Smooth muscle cell (in vitro differentiated cells): ENCODE measurements at regions not wholly inside any gene's neighbourhood (a gene's known extent, or its start where the extent isn't known, plus 50 kb on each side); places are given as distances from the start of the nearest gene placed in this dataset.

Experiments used
- DNase-seq: peaks from one replicate; lab custom pipeline; 2025; ENCODE audit not compliant: unreplicated experiment; lab: John Stamatoyannopoulos, UW
- H2AFZ ChIP-seq: fragments of 200-600 bp; sonication (generic); 2 replicates; pipeline ENCODE4 v1.6.0; 2016; ENCODE audit warnings: antibody characterized with exemption, low read depth, mild to moderate bottlenecking
- H3F3A ChIP-seq: fragments of 200-600 bp; sonication (generic); 2 replicates; pipeline ENCODE4 v1.6.0; 2017; ENCODE audit warnings: antibody characterized with exemption, low read depth
- H3K27ac ChIP-seq: fragments of 200-600 bp; sonication (generic); 2 replicates; pipeline ENCODE4 v1.5.1; 2016; ENCODE audit warnings: low read depth, mild to moderate bottlenecking
- H3K27me3 ChIP-seq: fragments of 200-600 bp; sonication (generic); 2 replicates; pipeline ENCODE4 v1.6.1; 2016; ENCODE audit warnings: low read depth, mild to moderate bottlenecking
- H3K36me3 ChIP-seq: fragments of 200-600 bp; sonication (generic); 2 replicates; pipeline ENCODE4 v1.5.1; 2016; ENCODE audit warnings: low read depth
- H3K4me1 ChIP-seq: fragments of 200-600 bp; sonication (generic); 2 replicates; pipeline ENCODE4 v1.5.1; 2016; ENCODE audit warnings: low read depth
- H3K4me2 ChIP-seq: fragments of 200-600 bp; sonication (generic); 2 replicates; pipeline ENCODE4 v1.6.0; 2016; ENCODE audit warnings: mild to moderate bottlenecking
- H3K4me3 ChIP-seq: fragments of 200-600 bp; sonication (generic); 2 replicates; pipeline ENCODE4 v1.5.1; 2016; ENCODE audit warnings: mild to moderate bottlenecking
- H3K79me2 ChIP-seq: fragments of 200-600 bp; sonication (generic); 2 replicates; pipeline ENCODE4 v1.6.0; 2016; ENCODE audit warnings: low read depth, mild to moderate bottlenecking
- H3K9ac ChIP-seq: fragments of 200-600 bp; sonication (generic); 2 replicates; pipeline ENCODE4 v1.6.0; 2016; ENCODE audit warnings: low read depth
- H3K9me3 ChIP-seq: fragments of 200-600 bp; sonication (generic); replicated peaks from 2 replicates; pipeline ENCODE4 v1.5.1; 2016; ENCODE audit warnings: low read depth
- H4K20me1 ChIP-seq: fragments of 200-600 bp; sonication (generic); 2 replicates; pipeline ENCODE4 v1.6.0; 2016; ENCODE audit warnings: low read depth
- CTCF ChIP-seq: fragments of 200-600 bp; sonication (generic); IDR thresholded peaks from 2 replicates; pipeline ENCODE4 v1.5.1; 2017; ENCODE audit warnings: borderline replicate concordance, mild to moderate bottlenecking, antibody characterized with exemption; ENCODE audit not compliant: insufficient read depth, poor library complexity, severe bottlenecking
- WGBS: methylation state at CpG from one replicate; pipeline ENCODE4 v1.1.7; 2016; ENCODE audit warnings: low lambda C conversion rate; 5-methylcytosine and 5-hydroxymethylcytosine counted together

- no peak for DNase-seq
- H3K4me2 ChIP-seq, result no peak overlapping the region
- no peak for TF ChIP-seq CTCF
Observed at GRCh38 chr7:109101332-109101731, 531.7 kb downstream of the DNAJB9 start.

GRCh38 chr7:109109558-109109957, 539.9 kb downstream of the DNAJB9 start:
- no peaks in the 10 kb centered on the region for H3K27me3 ChIP-seq
- H3K9me3 ChIP-seq, result no peaks in the 10 kb centered on the region
- H4K20me1 ChIP-seq, result no peaks in the 10 kb centered on the region
- H3K4me1 ChIP-seq, result no peaks in the 10 kb centered on the region
- no peak overlapping the region for H3K4me2 ChIP-seq
- H3K36me3 ChIP-seq, result no peaks in the 10 kb centered on the region
- H3K4me3 ChIP-seq, result no peak overlapping the region
- 96% methylated on average over 1 of the region's 1 CpG for WGBS
- H3F3A ChIP-seq, result no peaks in the 10 kb centered on the region
- H3K27ac ChIP-seq, result no peak overlapping the region
- no peak overlapping the region for H2AFZ ChIP-seq
- no peaks in the 10 kb centered on the region for H3K79me2 ChIP-seq
- no peak overlapping the region for H3K9ac ChIP-seq
- DNase-seq, result no peak
- TF ChIP-seq CTCF, result no peak

More at GRCh38 chr7:109101332-109101731, 531.7 kb downstream of the DNAJB9 start:
- no peak overlapping the region for H3K4me3 ChIP-seq
- no peak overlapping the region for H3K9ac ChIP-seq
- no peaks in the 10 kb centered on the region for H3K4me1 ChIP-seq
- no peak overlapping the region for H3K27ac ChIP-seq
- H3K27me3 ChIP-seq, result no peaks in the 10 kb centered on the region
- no peaks in the 10 kb centered on the region for H3K36me3 ChIP-seq
- no peaks in the 10 kb centered on the region for H3K9me3 ChIP-seq
- no peaks in the 10 kb centered on the region for H4K20me1 ChIP-seq
- H2AFZ ChIP-seq, result no peak overlapping the region
- H3F3A ChIP-seq, result no peaks in the 10 kb centered on the region
- 77% methylated on average over 1 of the region's 1 CpG for WGBS
- H3K79me2 ChIP-seq, result no peaks in the 10 kb centered on the region

- no peaks in the 10 kb centered on the region for H3K27me3 ChIP-seq
- H4K20me1 ChIP-seq, result no peaks in the 10 kb centered on the region
- 94% methylated on average over 3 of the region's 3 CpGs for WGBS
- H3F3A ChIP-seq, result no peaks in the 10 kb centered on the region
- no peak for DNase-seq
- no peak overlapping the region for H3K4me2 ChIP-seq
- no peak overlapping the region for H2AFZ ChIP-seq
- no peak overlapping the region for H3K9ac ChIP-seq
- H3K4me3 ChIP-seq, result no peak overlapping the region
- no peak for TF ChIP-seq CTCF
- H3K9me3 ChIP-seq, result no peaks in the 10 kb centered on the region
- no peaks in the 10 kb centered on the region for H3K79me2 ChIP-seq
- H3K4me1 ChIP-seq, result no peaks in the 10 kb centered on the region
- no peaks in the 10 kb centered on the region for H3K36me3 ChIP-seq
- no peak overlapping the region for H3K27ac ChIP-seq
Observed at GRCh38 chr7:109111086-109111485, 541.4 kb downstream of the DNAJB9 start.

GRCh38 chr7:109121599-109122300, 552.1 kb downstream of the DNAJB9 start:
- H3K27me3 ChIP-seq, result no peaks in the 10 kb centered on the region
- no peaks in the 10 kb centered on the region for H3K9me3 ChIP-seq
- DNase-seq, result no peak
- H2AFZ ChIP-seq, result no peak overlapping the region
- no peak for TF ChIP-seq CTCF
- H4K20me1 ChIP-seq, result no peaks in the 10 kb centered on the region
- no peaks in the 10 kb centered on the region for H3K36me3 ChIP-seq
- no peaks in the 10 kb centered on the region for H3K79me2 ChIP-seq
- WGBS, result 77% methylated on average over 4 of the region's 4 CpGs
- H3K4me3 ChIP-seq, result no peak overlapping the region
- no peak overlapping the region for H3K9ac ChIP-seq
- no peaks in the 10 kb centered on the region for H3F3A ChIP-seq
- peaks cover 7% of the 10 kb centered on the region for H3K4me1 ChIP-seq
- H3K27ac ChIP-seq, result no peak overlapping the region
- no peak overlapping the region for H3K4me2 ChIP-seq
